Forelimb muscle (tissue), 1 donor: ENCODE measurements at regions not wholly inside any gene's neighbourhood (a gene's known extent, or its start where the extent isn't known, plus 50 kb on each side); places are given as distances from the start of the nearest gene placed in this dataset.
"Not testable (repeated sequence)": the region's sequence is repeated elsewhere in the genome, so short reads cannot be mapped to it uniquely, and the experiment has no call there.

ENCODE experiments used
- DNase-seq: peaks from one replicate; pipeline ENCODE4 v3.0.0-alpha.2; 2013; ENCODE audit warnings: low read depth

GRCh38 chr9:103068753-103069152 is 73.6 kb downstream of the CYLC2 start:
- DNase-seq, result no peak

- DNase-seq, result no peak
Measured at GRCh38 chr9:103078581-103078980, 83.4 kb downstream of the CYLC2 start.

GRCh38 chr9:103082494-103082893 is 87.4 kb downstream of the CYLC2 start:
- no peak for DNase-seq

- no peak for DNase-seq
Measured at GRCh38 chr9:103089357-103089756, 94.2 kb downstream of the CYLC2 start.

GRCh38 chr9:103104101-103104500 is 109.0 kb downstream of the CYLC2 start:
- no peak for DNase-seq

GRCh38 chr9:103116246-103116645 is 121.1 kb downstream of the CYLC2 start:
- peak; percentile 67 for DNase-seq

GRCh38 chr9:103126494-103126893 is 131.4 kb downstream of the CYLC2 start:
- DNase-seq, result no peak

- no peak for DNase-seq
Measured at GRCh38 chr9:103139891-103140290, 144.8 kb downstream of the CYLC2 start.

- no peak for DNase-seq
Measured at GRCh38 chr9:103152473-103152872, 157.3 kb downstream of the CYLC2 start.

GRCh38 chr9:103167530-103167929 is 172.4 kb downstream of the CYLC2 start:
- DNase-seq, result no peak

GRCh38 chr9:103168254-103168653 is 173.1 kb downstream of the CYLC2 start:
- DNase-seq, result no peak

- no peak for DNase-seq
Measured at GRCh38 chr9:103169798-103170197, 174.7 kb downstream of the CYLC2 start.

GRCh38 chr9:103183701-103184171 is 188.6 kb downstream of the CYLC2 start:
- DNase-seq, result peak; percentile 19

- no peak for DNase-seq
Measured at GRCh38 chr9:103186959-103187358, 191.8 kb downstream of the CYLC2 start.

GRCh38 chr9:103188781-103189350 is 193.7 kb downstream of the CYLC2 start:
- peak; percentile 20 for DNase-seq

- no peak for DNase-seq
Measured at GRCh38 chr9:103193992-103194391, 198.9 kb downstream of the CYLC2 start.

GRCh38 chr9:103203172-103203571 is 208.0 kb downstream of the CYLC2 start:
- no peak for DNase-seq

- not testable (repeated sequence) for DNase-seq
Measured at GRCh38 chr9:103205881-103206585, 210.9 kb downstream of the CYLC2 start.

GRCh38 chr9:103210607-103211006 is 215.5 kb downstream of the CYLC2 start:
- DNase-seq, result no peak

- no peak for DNase-seq
Measured at GRCh38 chr9:103215197-103215596, 220.1 kb downstream of the CYLC2 start.

- DNase-seq, result no peak
Measured at GRCh38 chr9:103225702-103226646, 230.8 kb downstream of the CYLC2 start.

- DNase-seq, result no peak
Measured at GRCh38 chr9:103226647-103227013, 231.5 kb downstream of the CYLC2 start.
